H1 (cell line): ENCODE measurements at regions not wholly inside any gene's neighbourhood (a gene's known extent, or its start where the extent isn't known, plus 50 kb on each side); places are given as distances from the start of the nearest gene placed in this dataset.

Experiments used
- CTCF ChIP-seq, 3 experiments: IDR thresholded peaks; 1 replicate in 2 of 3; 2 replicates in 1 of 3; pipeline versions ENCODE4 v1.5.1 to v1.6.1; 2011; ENCODE audit warnings: low read length in 3 of 3, mild to moderate bottlenecking in 3 of 3, inconsistent platforms in 2 of 3, low read depth in 1 of 3, moderate library complexity in 1 of 3; ENCODE audit not compliant: insufficient read depth in 1 of 3; ENCODE audit errors: control extremely low read depth in 1 of 3
- EZH2 ChIP-seq: fragments of 200-600 bp; sonication (generic); IDR thresholded peaks from 2 replicates; pipeline ENCODE4 v1.7.1; 2012; ENCODE audit warnings: low read depth, mild to moderate bottlenecking, moderate library complexity, low read length, inconsistent platforms; ENCODE audit not compliant: severe bottlenecking
- POLR2A ChIP-seq, 2 experiments: IDR thresholded peaks; 1 replicate in 1 of 2; 2 replicates in 1 of 2; pipeline ENCODE4 v1.6.1; 2011; ENCODE audit warnings: low read depth in 2 of 2, low read length in 2 of 2, mild to moderate bottlenecking in 2 of 2; ENCODE audit errors: control extremely low read depth in 1 of 2
- SAP30 ChIP-seq: fragments of 300-600 bp; sonication (generic); IDR thresholded peaks from 2 replicates; pipeline ENCODE4 v1.7.1; 2012; ENCODE audit warnings: low read length, moderate library complexity, mild to moderate bottlenecking, inconsistent platforms; ENCODE audit not compliant: insufficient read depth, insufficient replicate concordance

GRCh38 chr2:139099721-139100120 is 319.5 kb upstream of the NXPH2 start:
- TF ChIP-seq POLR2A (IDR thresholded peaks at IDR 0.05; ENCODE audit: control extremely low read depth in 1 of 2, low read depth in 2 of 2, low read length in 2 of 2): no peak
- no peak for TF ChIP-seq EZH2
- no peak for TF ChIP-seq CTCF (IDR thresholded peaks at IDR 0.05; ENCODE audit: control extremely low read depth in 1 of 3, insufficient read depth in 1 of 3, low read depth in 1 of 3, low read length in 3 of 3)
- TF ChIP-seq SAP30: no peak
